EL (cell line): ENCODE measurements at regions not wholly inside any gene's neighbourhood (a gene's known extent, or its start where the extent isn't known, plus 50 kb on each side); places are given as distances from the start of the nearest gene placed in this dataset.

Source experiments
- DNase-seq: peaks from one replicate; pipeline ENCODE4 v3.0.0-alpha.2; 2016

DNA sequence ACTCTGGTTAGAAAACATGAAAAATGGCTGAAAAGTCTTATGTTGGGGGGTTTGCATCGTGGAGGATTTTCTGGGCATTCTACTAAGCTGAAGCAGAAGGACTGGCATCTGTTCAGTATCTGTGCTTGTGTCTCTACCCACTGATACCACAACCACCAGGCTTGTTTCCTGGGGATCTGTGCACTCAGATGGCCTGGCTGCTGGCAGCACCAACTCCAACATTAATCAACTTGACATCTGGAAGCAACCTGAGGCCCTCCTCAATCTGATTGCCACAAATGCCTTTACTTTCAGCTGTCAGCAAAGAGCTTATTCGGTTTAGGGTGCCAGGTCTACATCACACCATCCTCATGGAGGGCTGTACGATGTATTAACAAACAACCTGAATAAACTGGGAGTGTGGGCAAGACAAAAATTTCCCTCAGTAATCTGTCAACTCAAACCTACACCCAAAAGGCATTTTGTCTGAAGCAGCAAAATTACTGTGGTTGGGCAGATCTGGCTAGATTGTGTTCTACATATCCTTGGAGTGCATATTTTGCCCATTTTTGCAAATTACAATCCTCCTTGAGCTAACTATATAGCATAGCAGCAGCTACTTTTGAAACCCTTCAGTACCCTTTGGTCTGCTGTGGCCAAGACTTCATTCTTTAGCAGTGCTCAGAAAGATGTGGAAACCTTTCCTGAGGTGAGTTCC is 74.6 kb downstream of the FOXD1 start:
- peak; percentile 43 for DNase-seq

DNA sequence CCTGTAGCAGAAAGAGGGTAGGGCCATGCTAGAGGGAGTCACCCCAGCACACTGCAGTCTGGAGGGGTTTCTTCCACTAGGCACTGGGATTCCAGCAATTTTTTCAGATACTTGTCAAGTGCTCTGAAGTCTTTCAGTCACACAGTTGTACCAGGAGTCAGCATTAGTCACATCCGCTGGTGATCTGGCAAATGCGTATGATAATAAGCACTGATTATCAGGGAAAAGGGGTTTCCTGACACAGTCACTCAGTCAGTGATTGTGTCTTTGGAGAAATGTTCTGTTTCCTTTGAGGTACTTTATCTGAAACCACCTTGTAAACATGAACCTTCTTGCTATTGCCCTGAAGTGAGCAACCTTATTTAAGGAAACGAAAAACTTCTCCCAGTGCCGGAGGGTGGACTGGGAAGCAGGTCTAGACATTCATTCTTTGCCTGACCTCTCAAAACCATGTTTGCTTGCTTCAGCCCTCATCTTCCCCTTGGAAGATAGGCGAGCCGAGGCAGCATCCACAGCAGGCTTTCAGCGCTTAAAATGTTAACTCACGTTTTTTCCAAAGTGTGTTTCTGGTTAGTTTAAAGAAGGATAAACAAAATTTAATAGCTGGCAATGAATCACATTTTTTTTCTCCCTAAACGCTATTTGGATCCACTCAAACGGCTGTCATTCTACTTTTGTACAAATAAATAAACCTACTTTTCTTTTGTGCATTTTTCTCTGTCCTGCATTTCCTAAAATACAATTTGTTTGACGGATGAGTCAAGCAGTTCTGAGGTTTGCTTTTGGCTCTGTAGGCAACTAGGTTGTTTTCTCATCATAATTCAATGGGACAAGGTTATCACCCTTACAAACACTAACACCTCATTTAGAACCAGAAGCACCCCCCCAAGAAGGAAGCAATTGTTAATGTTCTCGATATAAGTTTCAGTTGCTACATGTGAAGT is 77.7 kb downstream of the FOXD1 start:
- DNase-seq: peak; percentile 99

DNA sequence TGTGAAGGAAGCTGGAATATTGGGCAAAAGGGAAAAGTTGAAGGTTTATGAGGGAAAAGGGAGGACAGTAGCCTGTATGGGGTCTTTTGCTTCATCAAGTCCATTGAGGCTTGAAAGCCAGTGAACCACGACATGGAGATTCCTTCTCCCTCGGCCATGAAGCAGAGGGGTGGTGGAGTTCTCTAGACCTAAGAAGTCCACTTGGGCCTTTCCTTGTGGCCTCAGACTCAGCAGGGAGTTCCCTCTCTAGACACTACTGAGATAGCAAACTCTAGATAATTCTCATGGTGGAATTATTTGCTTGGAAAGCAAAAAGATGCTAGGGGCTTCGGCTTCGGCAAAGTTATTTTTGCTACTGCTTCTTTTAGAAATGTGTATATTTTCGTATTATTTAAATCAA is 78.5 kb downstream of the FOXD1 start:
- no peak for DNase-seq

DNA sequence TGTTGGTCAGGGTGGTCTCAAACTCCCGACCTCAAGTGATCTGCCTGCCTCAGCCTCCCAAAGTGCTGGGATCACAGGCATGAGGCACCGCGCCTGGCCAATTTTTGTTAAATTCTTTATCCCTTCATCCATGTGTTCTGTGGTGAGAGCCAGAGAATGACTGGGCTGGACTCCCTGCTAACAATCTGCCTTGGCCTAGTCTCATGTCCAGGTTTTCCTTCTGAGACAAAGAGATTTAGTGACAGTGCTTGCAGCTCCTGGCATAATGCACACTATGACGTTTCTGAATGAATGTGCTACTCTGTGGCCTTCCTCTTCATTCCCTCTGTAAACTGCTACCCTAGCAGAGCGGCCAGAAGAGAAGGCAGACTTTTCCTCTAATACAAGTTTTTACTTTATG is 79.3 kb downstream of the FOXD1 start:
- no peak for DNase-seq

DNA sequence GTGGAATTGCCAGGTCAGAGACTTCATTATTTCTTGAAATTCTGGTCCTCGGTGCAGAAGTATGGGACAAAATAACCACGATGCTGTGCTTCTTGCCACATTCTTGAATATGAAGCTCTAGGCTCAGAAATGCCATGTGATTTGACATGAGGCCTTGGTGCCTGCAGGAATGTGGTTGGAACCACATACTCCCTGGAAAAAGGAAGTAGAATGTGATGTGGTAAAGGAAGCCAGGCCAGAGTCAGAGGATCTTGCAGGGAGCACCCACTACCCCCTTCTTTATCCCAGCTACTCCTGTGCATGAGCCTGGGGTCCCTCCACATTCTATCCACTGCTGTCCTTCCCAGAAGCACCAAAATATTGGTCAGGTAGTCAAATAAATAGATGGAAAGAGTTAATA is 80.9 kb downstream of the FOXD1 start:
- DNase-seq: peak; percentile 66

DNA sequence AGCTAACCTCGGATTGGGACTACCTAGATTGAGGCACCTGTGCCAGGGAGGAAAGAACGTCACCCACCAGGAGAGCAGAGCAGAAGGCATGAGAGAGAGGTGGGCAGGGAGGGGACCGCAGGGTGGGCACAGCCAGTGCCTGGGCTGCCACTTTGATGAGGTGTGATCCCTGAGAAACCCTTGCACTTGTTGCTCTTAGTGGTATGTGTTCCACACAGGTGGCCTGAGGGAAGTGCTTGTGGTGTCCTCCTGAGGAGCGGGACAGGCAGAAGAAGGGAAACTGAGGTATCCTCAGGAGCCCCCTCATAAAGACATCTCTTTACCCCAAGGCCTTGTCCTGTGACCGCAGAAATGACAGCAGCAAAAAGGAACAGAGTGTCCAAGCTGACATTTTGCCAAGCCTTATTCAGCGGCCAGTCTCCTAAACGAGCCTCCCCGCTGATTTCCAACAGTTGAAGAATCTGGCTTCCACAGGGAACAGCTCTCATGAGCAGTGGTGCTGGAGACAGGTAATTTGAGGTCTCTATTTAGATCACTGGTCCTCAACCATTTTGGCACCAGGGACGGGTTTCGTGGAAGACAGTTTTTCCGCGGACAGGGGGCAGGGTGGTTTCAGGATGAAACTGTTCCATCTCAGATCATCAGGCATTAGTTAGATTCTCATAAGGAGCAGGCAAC is 82.4 kb downstream of the FOXD1 start:
- no peak for DNase-seq

DNA sequence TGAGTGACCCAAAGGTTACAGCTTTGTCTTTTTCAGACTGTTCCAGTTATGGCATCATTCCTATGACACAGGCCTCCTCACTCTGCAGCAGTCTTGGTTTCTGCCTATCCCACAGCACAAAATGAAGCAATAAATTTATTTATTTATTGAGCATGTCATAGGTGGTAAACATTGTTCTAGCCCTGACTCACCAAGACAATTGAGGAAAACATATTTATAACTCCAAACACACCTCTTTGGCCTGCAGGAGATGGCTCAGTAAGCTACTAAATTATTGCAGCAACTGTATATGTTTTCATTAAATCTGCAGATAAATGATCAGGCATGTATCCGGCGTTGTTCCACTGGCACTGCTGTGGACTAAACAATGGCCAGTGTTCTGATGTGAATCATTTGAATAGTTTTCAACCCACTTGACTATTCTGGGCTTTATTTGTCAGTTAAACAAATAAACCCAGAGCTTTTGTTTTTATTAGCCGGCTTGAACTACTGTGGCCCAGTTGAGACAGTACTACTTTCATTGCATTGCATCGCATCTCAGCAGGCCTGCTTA is 83.2 kb downstream of the FOXD1 start:
- DNase-seq: peak; percentile 84

DNA sequence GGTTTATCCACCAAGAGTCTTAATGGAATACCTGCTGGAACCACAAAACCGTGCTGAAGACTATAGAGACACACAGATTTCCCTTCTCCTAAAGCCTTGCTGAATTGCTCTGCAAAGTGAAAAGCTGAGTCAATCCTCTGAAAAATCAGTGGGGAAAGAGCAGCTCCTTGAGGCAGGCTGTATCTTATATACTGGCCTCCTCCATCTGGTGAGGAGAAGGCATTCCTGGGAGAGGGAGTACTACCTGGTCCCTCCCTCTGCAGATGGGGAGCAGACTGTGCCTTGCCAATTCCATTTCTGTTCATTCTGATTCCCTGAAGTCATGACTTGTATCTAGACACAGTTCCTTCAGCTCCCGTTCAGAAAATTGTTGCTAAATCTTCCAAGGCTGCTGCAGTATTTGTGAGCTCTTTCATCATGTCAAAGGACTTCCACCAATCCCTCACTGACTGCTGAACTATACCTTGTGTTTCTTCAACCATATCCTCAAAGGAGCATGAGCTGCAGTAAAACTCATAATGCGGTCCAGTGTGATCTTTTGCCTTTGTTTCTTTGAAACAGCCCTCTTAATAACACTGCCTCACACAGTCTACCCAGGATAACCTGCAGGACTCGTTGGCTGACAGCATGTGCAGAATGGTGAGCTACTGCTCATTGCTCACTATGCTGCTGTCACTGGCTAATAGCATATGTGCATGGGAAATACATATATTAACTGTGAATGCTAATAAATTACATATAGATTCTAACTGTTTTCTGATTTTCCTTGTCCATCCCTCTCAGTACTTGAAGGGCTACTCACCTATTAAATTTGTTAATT is 84.5 kb downstream of the FOXD1 start:
- peak; percentile 61 for DNase-seq

DNA sequence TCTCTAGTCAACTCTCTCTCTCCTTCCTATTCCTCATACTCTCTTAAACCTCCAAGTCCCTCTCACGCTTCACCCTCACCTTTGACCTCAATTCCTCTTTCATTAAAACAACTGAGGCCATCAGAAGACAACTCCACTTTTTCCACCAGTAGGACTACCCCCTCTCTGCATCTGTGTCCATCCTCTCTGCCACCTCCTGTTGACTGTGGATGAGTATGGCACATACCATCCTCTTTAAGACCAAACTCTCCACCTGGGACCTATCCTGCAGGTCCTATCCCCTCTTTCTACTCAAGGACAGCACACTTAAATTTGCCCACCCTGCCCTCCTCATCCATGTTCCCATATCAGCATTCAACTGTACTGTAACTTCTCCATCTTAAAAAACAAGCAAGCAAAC is 89.2 kb downstream of the FOXD1 start:
- DNase-seq: no peak

DNA sequence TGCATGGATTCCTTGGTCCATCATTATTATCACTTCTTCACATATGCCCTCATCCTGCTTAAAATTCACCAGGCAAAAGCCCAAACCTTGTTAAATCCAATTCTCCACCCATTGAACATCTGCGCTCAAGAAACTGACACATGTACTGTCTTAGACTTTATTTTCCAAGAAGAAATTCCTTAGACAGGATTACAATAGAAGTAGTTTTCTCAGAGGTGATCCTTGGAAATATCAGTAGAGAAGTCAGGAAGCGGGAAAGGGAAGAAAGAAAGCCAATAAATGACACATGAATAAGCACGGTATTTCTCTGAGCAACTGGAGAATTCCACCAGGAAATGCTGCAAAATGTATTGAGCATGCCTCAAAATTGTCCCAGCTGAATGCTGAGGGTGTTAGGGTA is 90.2 kb downstream of the FOXD1 start:
- no peak for DNase-seq

DNA sequence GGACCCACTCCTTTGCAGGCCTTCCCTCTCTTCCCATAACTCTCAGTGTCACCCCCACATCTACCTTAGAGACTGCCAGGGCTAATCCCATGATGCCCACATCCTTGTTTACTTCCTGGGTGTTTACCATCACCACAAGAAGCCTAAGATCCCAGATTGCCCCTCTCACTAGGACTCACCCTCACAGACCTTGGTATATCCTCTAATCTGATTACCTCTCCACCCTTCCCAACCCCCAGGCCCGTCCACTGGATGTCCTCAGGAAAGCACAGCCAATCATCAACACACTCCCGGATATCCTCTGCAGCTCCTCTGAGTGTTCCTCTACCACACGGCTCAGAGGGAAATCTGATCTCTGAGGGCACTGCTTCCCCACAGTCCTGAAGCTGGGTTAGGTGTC is 91.0 kb downstream of the FOXD1 start:
- DNase-seq: no peak

DNA sequence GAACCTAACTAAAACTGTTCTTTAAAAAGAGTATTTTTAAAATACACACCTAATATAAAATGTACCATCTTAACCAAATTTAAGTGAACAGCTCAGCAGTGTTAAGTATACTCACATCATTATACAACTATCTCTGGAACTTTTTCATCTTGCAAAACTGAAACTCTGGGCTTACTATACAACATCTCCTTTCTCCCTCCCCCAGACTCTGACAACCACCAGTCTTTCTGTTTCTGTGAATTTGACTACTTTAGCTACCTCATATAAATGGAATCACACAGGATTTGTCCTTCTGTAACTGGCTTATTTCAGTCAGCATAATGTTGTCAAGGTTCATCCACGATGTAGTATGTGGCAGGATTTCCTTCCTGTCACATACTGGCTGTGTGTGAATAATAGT is 93.5 kb downstream of the FOXD1 start:
- no peak for DNase-seq

DNA sequence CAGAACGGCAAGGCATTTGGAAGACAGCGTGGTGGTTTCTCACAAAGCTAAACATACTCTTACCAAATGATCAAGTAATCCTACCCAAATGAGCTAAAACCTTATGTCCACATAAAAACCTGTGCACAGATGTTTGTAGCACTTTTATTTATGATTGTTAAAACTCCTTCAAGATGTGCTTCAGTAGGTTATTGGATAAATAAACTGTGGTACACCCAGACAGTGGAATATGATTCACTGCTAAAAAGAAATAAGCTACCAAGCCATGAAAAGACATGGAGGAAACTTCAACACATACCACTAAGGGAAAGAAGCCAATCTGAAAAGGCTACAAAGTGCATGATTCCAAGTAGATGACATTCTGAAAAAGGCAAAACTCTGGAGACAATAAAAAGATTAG is 94.2 kb downstream of the FOXD1 start:
- DNase-seq: no peak

DNA sequence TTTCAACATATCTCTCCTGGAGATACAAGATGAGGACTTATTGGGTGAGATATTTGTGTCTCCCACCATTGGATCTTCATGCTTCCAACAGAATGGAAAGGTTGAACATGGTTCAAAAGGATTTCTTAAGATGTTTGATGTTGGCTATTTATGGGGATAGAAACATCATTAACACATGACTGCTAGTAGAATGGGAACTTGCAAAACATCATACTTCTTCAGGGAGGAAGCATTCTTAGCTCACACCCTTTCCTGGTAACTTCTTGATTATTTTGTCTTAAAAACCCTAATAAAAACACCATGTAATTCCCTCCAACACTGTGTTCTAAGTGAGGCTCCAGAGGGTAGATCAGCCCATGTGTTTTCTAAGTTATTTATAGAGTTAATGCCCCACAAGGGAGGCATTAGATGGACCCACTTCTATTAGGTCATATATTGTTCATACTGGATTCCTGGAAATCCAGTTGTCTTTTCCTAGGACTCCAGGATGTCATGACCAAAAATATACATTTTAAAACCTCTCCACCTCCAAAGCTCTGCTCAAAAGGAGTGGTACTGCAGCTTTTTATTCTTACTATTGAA is 95.8 kb downstream of the FOXD1 start:
- DNase-seq: no peak

DNA sequence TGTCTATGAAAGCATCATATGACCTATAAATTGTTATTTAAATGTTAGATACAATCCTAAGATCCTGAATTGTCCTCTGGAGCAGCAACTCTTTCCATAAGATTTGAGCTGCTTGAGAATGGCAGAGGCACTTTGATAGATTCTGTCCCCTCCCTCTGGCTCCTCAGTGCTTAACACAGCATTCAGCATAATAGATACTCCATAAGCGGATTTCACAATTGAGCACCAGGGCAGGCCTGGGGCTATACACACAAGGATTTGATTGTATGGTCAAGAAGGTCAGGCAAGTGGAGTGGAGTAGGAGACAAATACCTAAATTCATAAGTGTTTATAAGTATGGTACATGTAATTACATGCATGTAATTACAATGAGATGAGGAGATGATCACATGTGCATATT is 96.3 kb downstream of the FOXD1 start:
- DNase-seq: no peak

DNA sequence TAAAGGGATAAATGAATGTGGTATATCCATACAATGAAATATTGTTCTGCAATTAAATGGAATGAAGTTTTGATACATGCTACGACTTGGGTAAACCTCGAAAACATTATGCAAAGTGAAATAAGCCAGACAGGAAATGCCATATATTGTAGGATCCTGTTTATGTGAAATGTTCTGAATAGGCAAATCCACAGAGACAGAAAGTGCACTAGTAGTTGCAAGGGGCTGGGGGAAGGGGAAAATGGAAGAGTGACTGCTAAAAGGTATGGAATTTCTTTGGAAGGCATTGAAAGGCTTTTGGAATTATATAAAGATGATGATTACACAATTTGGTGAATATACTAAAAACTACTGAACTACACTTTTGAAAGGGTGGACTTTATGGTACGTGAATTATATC is 97.0 kb downstream of the FOXD1 start:
- no peak for DNase-seq

DNA sequence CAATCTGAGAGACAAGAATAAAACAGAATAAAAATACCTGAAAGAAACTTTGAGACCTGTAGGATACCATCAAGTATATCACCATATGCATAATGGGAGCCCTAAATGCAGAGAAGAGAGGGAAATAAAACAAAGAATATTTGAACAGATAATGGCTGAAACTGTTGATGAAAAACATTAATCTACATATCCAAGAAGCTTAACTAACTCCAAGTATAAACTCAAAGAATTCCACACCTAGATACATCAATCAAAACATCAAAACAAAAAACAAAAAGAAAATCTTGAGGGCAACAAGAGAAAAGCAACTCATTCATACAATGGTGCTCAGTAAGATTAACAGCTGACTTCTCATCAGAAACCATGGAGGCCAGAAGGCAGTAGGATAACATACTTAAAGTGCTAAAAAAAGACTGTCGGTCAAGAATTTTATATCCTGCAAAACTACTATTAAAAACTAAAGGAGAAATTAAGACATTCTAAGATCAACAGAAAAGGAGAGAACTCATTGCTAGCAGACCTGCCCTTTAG is 101.6 kb downstream of the FOXD1 start:
- no peak for DNase-seq

DNA sequence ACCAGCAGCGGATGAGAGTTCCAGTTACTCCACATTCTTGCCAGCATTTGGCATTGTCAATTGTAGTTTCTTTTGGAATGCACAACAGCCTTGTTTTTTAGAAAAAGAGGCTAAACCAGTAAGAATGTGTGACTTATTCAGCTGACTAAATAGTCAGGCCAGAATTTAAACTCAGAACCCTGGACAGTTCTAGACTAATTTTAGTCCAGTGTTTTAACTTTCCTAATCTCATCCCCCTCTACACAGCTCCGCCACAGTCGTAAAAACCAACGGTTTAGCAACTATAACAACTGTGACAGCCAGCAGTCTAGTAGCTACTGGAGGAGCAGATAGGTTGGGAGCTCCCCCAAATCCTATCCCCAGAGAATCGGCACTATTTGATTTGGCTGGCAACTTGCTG is 103.7 kb downstream of the FOXD1 start:
- no peak for DNase-seq

DNA sequence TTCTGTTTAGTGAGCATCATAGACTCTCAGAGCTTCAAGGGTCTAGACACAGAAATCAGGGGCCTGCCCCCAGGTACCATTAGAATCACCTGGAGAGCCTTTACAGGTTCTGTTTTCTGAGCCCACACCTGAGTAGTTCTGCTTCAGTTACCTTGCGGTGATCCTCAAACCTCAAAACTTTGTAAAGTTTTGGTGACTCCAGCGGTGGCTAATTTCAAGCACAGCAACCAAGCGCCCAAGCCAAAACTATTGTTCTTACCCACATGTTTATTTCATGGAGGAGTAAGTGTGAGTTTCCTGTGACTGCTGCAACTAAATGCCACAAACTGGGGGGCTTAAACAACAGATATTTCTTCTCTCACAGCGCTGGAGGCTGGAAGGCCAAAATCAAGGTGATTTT is 108.9 kb downstream of the FOXD1 start:
- no peak for DNase-seq

DNA sequence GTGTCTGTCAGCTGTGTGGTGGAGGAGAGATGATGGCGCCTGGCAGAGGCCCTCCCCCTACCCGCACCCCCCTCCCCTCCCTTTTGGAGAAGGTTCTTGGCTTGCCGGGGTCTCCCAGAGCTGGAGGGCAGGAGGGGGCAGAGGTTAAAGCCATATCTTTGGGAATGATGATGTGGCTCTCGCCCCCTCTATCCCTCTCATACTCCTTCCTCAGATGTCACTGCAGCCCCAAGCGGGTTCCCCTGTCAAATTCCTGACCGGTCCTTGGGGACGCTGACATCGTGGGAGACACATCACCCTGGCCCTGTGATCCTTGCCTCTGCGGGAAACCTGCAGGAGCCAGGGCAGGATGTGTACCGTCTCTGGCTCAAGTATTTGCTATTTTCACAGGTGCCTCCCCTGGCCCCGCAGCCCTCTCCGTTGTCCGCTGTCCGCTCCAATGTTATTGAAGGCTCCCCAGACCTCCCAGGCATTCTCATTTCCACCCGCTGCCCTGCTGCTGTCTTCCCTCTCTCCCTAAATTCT is 109.5 kb downstream of the FOXD1 start:
- DNase-seq: no peak

DNA sequence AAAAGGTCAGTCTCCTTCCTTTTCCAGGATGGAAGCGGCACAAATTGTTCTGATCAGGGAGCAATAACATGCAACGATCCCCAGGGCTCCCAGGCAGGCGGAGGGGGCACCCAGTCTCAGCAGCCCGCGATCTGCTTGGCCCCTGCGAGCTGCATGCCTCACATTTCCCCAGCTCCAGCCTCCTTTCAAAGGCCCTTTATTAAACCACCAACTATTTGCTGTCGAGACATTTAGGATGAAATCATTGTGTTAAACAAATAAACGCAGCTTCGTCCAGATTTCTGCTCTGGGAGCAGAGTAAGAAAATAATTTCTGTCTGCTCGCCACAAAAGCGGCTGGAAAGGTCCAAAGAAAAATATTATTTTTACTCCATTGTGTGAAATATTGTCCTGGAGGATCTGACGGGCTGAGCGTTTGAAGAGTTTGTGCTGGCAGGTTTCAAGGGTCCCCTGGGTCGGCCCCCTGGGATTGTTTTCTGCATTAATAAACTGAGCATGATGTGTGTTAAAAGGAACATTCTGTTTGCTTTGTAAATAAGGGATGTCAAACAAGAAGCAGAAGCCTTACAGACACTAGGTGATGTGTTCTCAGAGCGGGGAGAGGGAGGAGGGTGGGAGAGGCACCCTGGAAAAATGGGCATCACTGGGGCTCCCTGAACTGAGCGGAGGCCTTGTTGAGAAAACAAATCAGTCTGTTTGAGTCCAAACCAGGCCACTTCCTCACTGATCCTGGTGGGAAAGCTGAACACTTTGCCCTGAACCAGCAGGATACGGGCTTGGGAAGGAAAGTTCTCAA is 110.1 kb downstream of the FOXD1 start:
- peak; percentile 79 for DNase-seq
